ENCODE measurements at regions not wholly inside any gene's neighbourhood (a gene's known extent, or its start where the extent isn't known, plus 50 kb on each side); places are given as distances from the start of the nearest gene placed in this dataset.

- intact Hi-C loops (cut with DNase I) = no loop called here
- Histone ChIP-seq H3K36me3 (ENCODE audit: control insufficient read depth in 2 of 3, insufficient read depth in 3 of 3, low read length in 3 of 3) (no peaks in the 10 kb centered on the region), H3K4me1 (ENCODE audit: control insufficient read depth in 2 of 3, insufficient read depth in 2 of 3, low read depth in 1 of 3, low read length in 3 of 3) (no peaks in the 10 kb centered on the region), H3K9ac (ENCODE audit: low read length in 3 of 3) (no peak overlapping the region), H3K9me3 (ENCODE audit: control insufficient read depth in 2 of 3, insufficient read depth in 1 of 3, low read length in 3 of 3) (no peaks in the 10 kb centered on the region), H3K27ac (ENCODE audit: low read depth in 2 of 2, low read length in 2 of 2) (no peak overlapping the region), H3K27me3 (ENCODE audit: control insufficient read depth, insufficient read depth, low read length) (no peaks in the 10 kb centered on the region), H3K4me3 (ENCODE audit: low read length in 3 of 3) (no peak overlapping the region)
- no peak for FAIRE-seq
- no peak for DNase-seq
- no peak for TF ChIP-seq CTCF (IDR thresholded peaks at IDR 0.05; ENCODE audit: borderline replicate concordance, extremely low read depth, insufficient read depth)
These were observed 66.0 kb upstream of the FAT1 start for GRCh38 chr4:186789651-186790050.

- peak in 1 of 5 donors; percentile 10 for DNase-seq
- H3K4me1 ChIP-seq (ENCODE audit: control insufficient read depth in 2 of 3, insufficient read depth in 2 of 3, low read depth in 1 of 3, low read length in 3 of 3) = no peaks in the 10 kb centered on the region
- no peaks in the 10 kb centered on the region for H3K9me3 ChIP-seq (ENCODE audit: control insufficient read depth in 2 of 3, insufficient read depth in 1 of 3, low read length in 3 of 3)
- FAIRE-seq = no peak
- H3K27ac ChIP-seq (ENCODE audit: low read depth in 2 of 2, low read length in 2 of 2) = no peak overlapping the region
- H3K4me3 ChIP-seq (ENCODE audit: low read length in 3 of 3) = no peak overlapping the region
- no peaks in the 10 kb centered on the region for H3K36me3 ChIP-seq (ENCODE audit: control insufficient read depth in 2 of 3, insufficient read depth in 3 of 3, low read length in 3 of 3)
- H3K9ac ChIP-seq (ENCODE audit: low read length in 3 of 3) = no peak overlapping the region
- no peak for TF ChIP-seq CTCF (IDR thresholded peaks at IDR 0.05; ENCODE audit: borderline replicate concordance, extremely low read depth, insufficient read depth)
- intact Hi-C loops (cut with DNase I) = no loop called here
- no peaks in the 10 kb centered on the region for H3K27me3 ChIP-seq (ENCODE audit: control insufficient read depth, insufficient read depth, low read length)
These were observed 67.0 kb upstream of the FAT1 start for GRCh38 chr4:186790630-186791029.

- Histone ChIP-seq H3K4me3 (ENCODE audit: low read length in 3 of 3) (no peak overlapping the region), H3K36me3 (ENCODE audit: control insufficient read depth in 2 of 3, insufficient read depth in 3 of 3, low read length in 3 of 3) (no peaks in the 10 kb centered on the region), H3K27ac (ENCODE audit: low read depth in 2 of 2, low read length in 2 of 2) (no peak overlapping the region), H3K27me3 (ENCODE audit: control insufficient read depth, insufficient read depth, low read length) (no peaks in the 10 kb centered on the region), H3K4me1 (ENCODE audit: control insufficient read depth in 2 of 3, insufficient read depth in 2 of 3, low read depth in 1 of 3, low read length in 3 of 3) (no peaks in the 10 kb centered on the region), H3K9me3 (ENCODE audit: control insufficient read depth in 2 of 3, insufficient read depth in 1 of 3, low read length in 3 of 3) (no peaks in the 10 kb centered on the region), H3K9ac (ENCODE audit: low read length in 3 of 3) (no peak overlapping the region)
- no peak for FAIRE-seq
- intact Hi-C loops (cut with DNase I) = no loop called here
- TF ChIP-seq CTCF (IDR thresholded peaks at IDR 0.05; ENCODE audit: borderline replicate concordance, extremely low read depth, insufficient read depth) = no peak
- no peak for DNase-seq
These were observed 69.2 kb upstream of the FAT1 start for GRCh38 chr4:186792728-186793366.

Data from kidney (tissue), 13 donors.